ENCODE measurements at regions not wholly inside any gene's neighbourhood (a gene's known extent, or its start where the extent isn't known, plus 50 kb on each side); places are given as distances from the start of the nearest gene placed in this dataset.

- H3K27ac ChIP-seq: no peak overlapping the region
- TF ChIP-seq ZFX (IDR thresholded peaks at IDR 0.05): no peak
- no peak for TF ChIP-seq CTCF (conservative IDR thresholded peaks at IDR 0.05)
Measured at GRCh38 chrX:97691901-97692455, 808.3 kb downstream of the RPA4 start.

GRCh38 chrX:97692575-97692974 lies 808.9 kb downstream of the RPA4 start:
- H3K27ac ChIP-seq: no peak overlapping the region
- TF ChIP-seq CTCF (conservative IDR thresholded peaks at IDR 0.05) (no peak), ZFX (IDR thresholded peaks at IDR 0.05) (no peak)

- TF ChIP-seq CTCF (conservative IDR thresholded peaks at IDR 0.05): no peak
- no peak for TF ChIP-seq ZFX (IDR thresholded peaks at IDR 0.05)
- no peak overlapping the region for H3K27ac ChIP-seq
Measured at GRCh38 chrX:97700547-97700946, 816.8 kb downstream of the RPA4 start.

DNA sequence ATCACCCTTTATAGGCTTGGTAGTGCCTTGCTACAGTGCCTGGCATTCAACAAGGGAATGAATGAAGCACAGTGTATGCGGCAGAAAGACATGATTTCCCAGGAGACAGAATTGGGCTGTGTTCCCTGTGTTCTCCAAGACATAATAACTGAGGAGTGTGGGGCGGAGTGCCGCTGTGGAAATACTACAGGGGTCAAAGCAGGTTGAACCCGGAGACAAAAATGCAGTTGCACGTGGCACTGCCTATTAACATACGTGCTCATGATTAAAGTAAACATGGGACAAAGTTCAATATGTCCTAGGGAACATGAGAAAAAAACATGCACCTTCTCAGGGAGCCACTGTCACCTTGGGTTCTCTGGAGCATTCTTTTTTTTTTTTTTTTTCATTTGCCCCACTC lies 820.8 kb downstream of the RPA4 start:
- TF ChIP-seq ZFX (IDR thresholded peaks at IDR 0.05): no peak
- TF ChIP-seq CTCF (conservative IDR thresholded peaks at IDR 0.05): no peak
- no peak overlapping the region for H3K27ac ChIP-seq

GRCh38 chrX:97704881-97705280 lies 821.2 kb downstream of the RPA4 start:
- H3K27ac ChIP-seq: no peak overlapping the region
- TF ChIP-seq CTCF (conservative IDR thresholded peaks at IDR 0.05) (no peak), ZFX (IDR thresholded peaks at IDR 0.05) (no peak)

GRCh38 chrX:97705936-97706335 lies 822.2 kb downstream of the RPA4 start:
- H3K27ac ChIP-seq: no peak overlapping the region
- TF ChIP-seq ZFX (IDR thresholded peaks at IDR 0.05) (no peak), CTCF (conservative IDR thresholded peaks at IDR 0.05) (no peak)

DNA sequence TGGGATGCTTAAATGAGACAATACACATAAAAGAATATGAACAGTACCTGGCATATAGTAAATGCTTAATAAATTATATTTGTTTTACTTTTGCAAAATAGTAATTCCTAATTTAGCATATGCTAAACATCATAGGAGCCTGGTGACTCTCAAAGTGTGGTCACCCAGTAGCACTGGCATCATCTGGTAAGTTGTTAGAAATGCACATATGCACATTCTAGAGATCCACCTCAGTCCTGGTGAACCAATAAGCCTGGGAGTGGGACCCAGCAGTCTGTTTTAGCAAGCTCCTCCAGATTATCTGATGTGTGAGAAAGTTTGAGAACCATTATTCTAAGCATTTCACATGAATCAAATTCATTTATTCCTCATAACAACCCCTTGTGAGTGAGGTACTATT lies 830.4 kb downstream of the RPA4 start:
- H3K27ac ChIP-seq: no peak overlapping the region
- no peak for TF ChIP-seq ZFX (IDR thresholded peaks at IDR 0.05)
- no peak for TF ChIP-seq CTCF (conservative IDR thresholded peaks at IDR 0.05)
